Body of pancreas (tissue), 4 donors: ENCODE measurements at regions not wholly inside any gene's neighbourhood (a gene's known extent, or its start where the extent isn't known, plus 50 kb on each side); places are given as distances from the start of the nearest gene placed in this dataset.

ENCODE experiments used
- ATAC-seq: fragments of 150-250 bp; one replicate; pipeline ENCODE4 v1.9.1; 2016
- DNase-seq, 4 donors: peaks; one replicate each; pipeline ENCODE4 v3.0.0-alpha.2; 2019
- H3K27ac ChIP-seq, 4 donors: fragments of 200-600 bp; sonication (generic); 1 replicate in 3 of 4; 2 replicates in 1 of 4; pipeline versions ENCODE4 v1.5.1 to v1.6.1; 2016 to 2019; ENCODE audit warnings: mild to moderate bottlenecking in 1 of 4, mixed read lengths in 1 of 4, moderate library complexity in 1 of 4
- H3K27me3 ChIP-seq, 2 donors: fragments of 200-600 bp; sonication (generic); one replicate each; pipeline ENCODE4 v1.6.0; 2016; ENCODE audit warnings: mild to moderate bottlenecking in 1 of 2
- H3K36me3 ChIP-seq, 2 donors: fragments of 200-600 bp; sonication (generic); replicated peaks in 1 of 2; 2 replicates each; pipeline ENCODE4 v1.5.1; 2016; ENCODE audit warnings: low read depth in 2 of 2; ENCODE audit not compliant: insufficient read depth in 1 of 2
- H3K4me1 ChIP-seq: fragments of 200-600 bp; sonication (generic); one replicate; pipeline ENCODE4 v1.6.0; 2016
- H3K4me3 ChIP-seq, 2 donors: fragments of 200-600 bp; sonication (generic); 1 replicate in 1 of 2; 2 replicates in 1 of 2; pipeline ENCODE4 v1.5.1; 2016 to 2019
- H3K9me3 ChIP-seq, 3 donors: fragments of 200-600 bp; sonication (generic); 1 replicate in 2 of 3; 2 replicates in 1 of 3; pipeline ENCODE4 v1.5.1; 2016
- POLR2A ChIP-seq, 3 donors: fragments of 450-650 bp; IDR thresholded peaks; one replicate each; pipeline ENCODE4 v1.6.1; 2016; ENCODE audit warnings: antibody characterized with exemption in 3 of 3, mild to moderate bottlenecking in 2 of 3
- WGBS, 2 donors: methylation state at CpG; one replicate each; pipeline ENCODE4 v1.1.5; 2017; 5-methylcytosine and 5-hydroxymethylcytosine counted together
- intact Hi-C: fragments of 100-400 bp; cut with DNase I; formaldehyde crosslinking; loops from one replicate; pipeline ENCODE4 v1.15.1; 2023
- TF ChIP-seq, protein P1 (sequence below), 7 experiments: fragments of 450-650 bp in 4 of 7; fragments of 200-600 bp in 3 of 7; sonication (generic) in 3 of 7; IDR thresholded peaks; one replicate each; pipeline ENCODE4 v1.5.1; 2016 to 2019; ENCODE audit warnings: antibody characterized with exemption in 7 of 7

DNA sequence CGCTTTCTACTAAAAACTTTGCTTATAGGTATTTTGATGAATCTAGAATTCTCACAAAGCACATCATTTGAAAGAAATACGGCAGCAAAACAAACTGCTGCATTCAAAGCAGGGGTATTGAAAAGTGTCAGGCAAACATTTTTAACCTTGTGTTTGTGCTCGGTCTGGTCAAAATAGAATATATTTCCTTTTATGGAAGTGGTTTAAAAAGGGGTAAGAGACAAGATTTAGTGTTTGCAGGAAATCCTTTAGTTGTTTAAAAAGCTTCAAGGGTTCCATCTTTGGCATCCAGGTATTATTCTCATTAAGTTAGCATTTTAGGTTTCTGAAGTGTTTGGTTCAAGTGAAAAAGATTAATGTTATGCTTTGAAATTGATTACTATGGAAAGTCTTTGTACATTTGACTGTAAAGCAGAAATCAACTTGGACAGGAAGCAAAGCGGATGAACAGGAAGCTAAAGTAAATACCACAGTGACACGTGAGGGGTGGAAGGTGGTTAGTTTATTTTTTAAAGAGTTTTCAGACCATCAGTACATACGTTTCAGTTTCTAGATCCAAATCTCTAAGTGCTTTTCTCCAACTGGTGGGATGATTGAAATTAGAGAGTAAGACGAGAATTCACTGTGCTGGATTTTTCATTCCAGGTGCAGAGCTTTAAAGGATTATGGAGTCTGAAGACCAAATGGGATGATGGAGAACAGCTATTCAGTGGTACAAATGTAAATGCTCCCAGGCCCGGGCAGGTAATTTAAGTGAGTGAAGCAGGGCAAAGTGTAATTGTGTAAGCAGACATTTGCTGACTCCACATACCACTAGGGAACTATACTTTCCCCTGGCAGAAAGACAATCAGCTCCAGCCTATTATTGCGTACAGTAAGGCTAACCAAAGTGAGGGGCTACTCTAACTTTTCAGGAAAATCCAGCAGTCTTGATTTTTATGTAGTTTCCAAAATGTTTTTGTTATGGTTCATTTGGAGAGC is 341.8 kb upstream of the TBL1XR1 start:
- 58 to 59% methylated on average over 9 of the region's 9 CpGs for WGBS, 2 donors
- no peak for ATAC-seq
- Histone ChIP-seq H3K36me3 (no peaks in the 10 kb centered on the region), H3K27me3 (no peaks in the 10 kb centered on the region), H3K9me3 (no peaks in the 10 kb centered on the region), H3K27ac (no peak overlapping the region), H3K4me1 (peaks cover 4% of the 10 kb centered on the region), H3K4me3 (no peak overlapping the region)
- DNase-seq = no peak
- intact Hi-C loops = no loop called here
- TF ChIP-seq POLR2A (IDR thresholded peaks at IDR 0.05) = no peak
- TF ChIP-seq, protein P1, sequence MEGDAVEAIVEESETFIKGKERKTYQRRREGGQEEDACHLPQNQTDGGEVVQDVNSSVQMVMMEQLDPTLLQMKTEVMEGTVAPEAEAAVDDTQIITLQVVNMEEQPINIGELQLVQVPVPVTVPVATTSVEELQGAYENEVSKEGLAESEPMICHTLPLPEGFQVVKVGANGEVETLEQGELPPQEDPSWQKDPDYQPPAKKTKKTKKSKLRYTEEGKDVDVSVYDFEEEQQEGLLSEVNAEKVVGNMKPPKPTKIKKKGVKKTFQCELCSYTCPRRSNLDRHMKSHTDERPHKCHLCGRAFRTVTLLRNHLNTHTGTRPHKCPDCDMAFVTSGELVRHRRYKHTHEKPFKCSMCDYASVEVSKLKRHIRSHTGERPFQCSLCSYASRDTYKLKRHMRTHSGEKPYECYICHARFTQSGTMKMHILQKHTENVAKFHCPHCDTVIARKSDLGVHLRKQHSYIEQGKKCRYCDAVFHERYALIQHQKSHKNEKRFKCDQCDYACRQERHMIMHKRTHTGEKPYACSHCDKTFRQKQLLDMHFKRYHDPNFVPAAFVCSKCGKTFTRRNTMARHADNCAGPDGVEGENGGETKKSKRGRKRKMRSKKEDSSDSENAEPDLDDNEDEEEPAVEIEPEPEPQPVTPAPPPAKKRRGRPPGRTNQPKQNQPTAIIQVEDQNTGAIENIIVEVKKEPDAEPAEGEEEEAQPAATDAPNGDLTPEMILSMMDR (IDR thresholded peaks at IDR 0.05) = no peak

DNA sequence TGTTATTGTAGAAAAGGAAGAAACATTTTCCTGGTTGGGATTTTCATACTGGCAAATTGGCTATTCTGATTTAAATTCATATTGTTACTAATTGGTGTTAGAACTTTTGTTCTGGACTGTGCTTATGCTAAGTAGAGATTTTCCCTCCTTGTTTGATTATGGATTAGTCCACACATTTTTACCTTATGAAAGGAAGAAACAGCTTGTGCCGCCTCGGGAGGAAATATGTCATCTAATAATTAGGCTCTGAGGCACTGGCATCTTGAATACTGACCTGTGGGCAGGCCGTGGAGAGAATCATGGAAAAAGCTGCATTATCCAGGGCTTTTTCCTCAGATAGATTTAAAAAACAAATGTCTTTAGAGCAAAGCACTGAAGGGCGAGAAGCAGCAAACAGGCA is 344.3 kb upstream of the TBL1XR1 start:
- DNase-seq (no peak), ATAC-seq (no peak)
- peaks cover 4% of the 10 kb centered on the region for H3K4me1 ChIP-seq
- no peak overlapping the region for H3K4me3 ChIP-seq
- no peaks in the 10 kb centered on the region for H3K27me3 ChIP-seq
- TF ChIP-seq, protein P1 (IDR thresholded peaks at IDR 0.05) = no peak
- no peaks in the 10 kb centered on the region for H3K36me3 ChIP-seq
- no peaks in the 10 kb centered on the region for H3K9me3 ChIP-seq
- 82 to 85% methylated on average over 4 of the region's 4 CpGs for WGBS, 2 donors
- intact Hi-C loops = no loop called here
- H3K27ac ChIP-seq = no peak overlapping the region

DNA sequence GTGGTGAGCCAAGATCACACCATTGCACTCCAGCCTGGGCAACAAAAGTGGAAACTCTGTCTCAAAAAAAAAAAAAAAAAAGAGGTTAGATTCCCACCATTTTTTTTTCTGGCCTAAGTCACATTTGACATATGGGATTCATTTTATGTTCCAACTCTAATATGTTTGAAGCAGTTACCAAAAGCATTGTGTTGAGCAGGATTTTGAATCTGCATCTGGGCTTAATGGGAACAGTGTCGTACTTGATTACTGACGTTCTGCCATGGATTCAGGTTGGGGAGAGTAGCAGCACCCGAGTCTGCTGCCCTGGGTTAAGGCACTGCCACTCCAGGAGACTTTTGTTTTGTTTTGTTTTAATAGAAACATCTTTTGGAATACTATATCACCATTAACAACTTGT is 348.7 kb upstream of the TBL1XR1 start:
- WGBS, 2 donors = 85 to 94% methylated on average over 3 of the region's 3 CpGs
- Histone ChIP-seq H3K4me3 (no peak overlapping the region), H3K27ac (no peak overlapping the region), H3K36me3 (no peaks in the 10 kb centered on the region), H3K27me3 (no peaks in the 10 kb centered on the region), H3K9me3 (no peaks in the 10 kb centered on the region), H3K4me1 (no peaks in the 10 kb centered on the region)
- no peak for TF ChIP-seq POLR2A (IDR thresholded peaks at IDR 0.05)
- intact Hi-C loops = no loop called here
- no peak for ATAC-seq
- DNase-seq = no peak

DNA sequence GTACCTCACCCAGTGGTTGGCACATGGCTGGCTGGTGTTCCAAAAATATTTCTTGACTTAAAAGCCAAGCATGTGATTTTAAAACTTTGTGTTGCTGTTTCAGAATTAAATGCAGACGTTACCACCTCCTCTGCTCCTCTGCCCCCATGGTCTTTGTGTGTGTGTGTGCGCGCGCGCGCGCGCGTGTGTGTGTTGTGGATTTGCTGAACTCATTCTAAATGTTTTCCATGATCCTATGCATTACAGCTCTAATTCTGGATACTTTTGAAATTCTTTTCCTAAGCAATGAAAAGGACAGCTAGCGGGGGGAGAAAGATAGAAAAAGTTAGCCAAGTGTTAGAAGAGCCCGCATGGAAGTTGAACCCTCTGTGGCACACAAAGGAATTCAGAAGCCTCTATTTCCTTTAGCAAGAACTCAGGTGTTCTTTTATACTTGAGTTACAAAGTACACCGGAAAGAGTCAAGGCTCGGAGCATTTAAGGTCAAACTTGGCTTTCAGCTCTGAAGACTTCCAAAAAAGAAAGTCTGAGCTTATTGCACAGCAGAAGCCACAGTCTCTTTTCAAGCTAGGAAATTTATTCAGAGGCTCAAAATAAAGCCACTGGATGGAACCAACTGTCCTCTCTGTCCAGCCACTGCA is 350.5 kb upstream of the TBL1XR1 start:
- no peaks in the 10 kb centered on the region for H3K9me3 ChIP-seq
- no peaks in the 10 kb centered on the region for H3K27me3 ChIP-seq
- 78 to 86% methylated on average over 13 of the region's 13 CpGs for WGBS, 2 donors
- H3K4me1 ChIP-seq = peaks cover 4% of the 10 kb centered on the region
- no peak overlapping the region for H3K4me3 ChIP-seq
- H3K27ac ChIP-seq = no peak overlapping the region
- TF ChIP-seq POLR2A (IDR thresholded peaks at IDR 0.05) = no peak
- TF ChIP-seq, protein P1 (IDR thresholded peaks at IDR 0.05) = no peak
- H3K36me3 ChIP-seq = no peaks in the 10 kb centered on the region
- DNase-seq (no peak), ATAC-seq (no peak)
- intact Hi-C loops = no loop called here

DNA sequence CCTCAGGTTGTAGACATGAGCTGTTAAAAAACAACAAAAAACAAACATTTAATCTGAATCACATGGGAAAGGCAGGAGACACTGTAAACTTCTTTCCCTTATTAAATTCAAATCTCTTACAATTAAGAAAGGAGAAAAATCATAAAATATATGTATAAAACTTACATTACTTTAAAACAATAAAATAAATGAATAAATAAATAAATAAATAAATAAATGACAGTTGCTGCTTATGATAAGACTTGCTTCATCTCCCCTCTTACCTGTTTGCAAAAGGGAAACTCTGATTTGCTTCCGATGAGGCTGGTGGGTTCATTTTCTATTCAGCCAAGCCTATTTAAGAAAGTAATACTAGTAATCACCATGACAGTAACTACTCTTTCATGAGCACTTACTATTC is 353.4 kb upstream of the TBL1XR1 start:
- intact Hi-C loops = no loop called here
- Histone ChIP-seq H3K27ac (no peak overlapping the region), H3K36me3 (no peaks in the 10 kb centered on the region), H3K4me3 (no peak overlapping the region), H3K27me3 (no peaks in the 10 kb centered on the region), H3K9me3 (no peaks in the 10 kb centered on the region), H3K4me1 (peaks cover 4% of the 10 kb centered on the region)
- TF ChIP-seq POLR2A (IDR thresholded peaks at IDR 0.05) = no peak
- TF ChIP-seq, protein P1 (IDR thresholded peaks at IDR 0.05) = no peak
- DNase-seq (no peak), ATAC-seq (no peak)
- WGBS, 2 donors = 90 to 100% methylated on average over 1 of the region's 1 CpG
